GM12874 (cell line): ENCODE measurements at regions not wholly inside any gene's neighbourhood (a gene's known extent, or its start where the extent isn't known, plus 50 kb on each side); places are given as distances from the start of the nearest gene placed in this dataset.

Experiments used
- CTCF ChIP-seq: IDR thresholded peaks from 2 replicates; pipeline ENCODE4 v1.5.1; 2011; ENCODE audit warnings: low read depth, mild to moderate bottlenecking, control low read depth, low read length, moderate library complexity; ENCODE audit not compliant: insufficient read depth

- no peak for TF ChIP-seq CTCF
These were observed 513.0 kb upstream of the CDH11 start for GRCh38 chr16:65634833-65635232.

- no peak for TF ChIP-seq CTCF
These were observed 512.4 kb upstream of the CDH11 start for GRCh38 chr16:65634291-65634690.

- TF ChIP-seq CTCF = no peak
These were observed 502.8 kb upstream of the CDH11 start for GRCh38 chr16:65624666-65625065.

- TF ChIP-seq CTCF = no peak
These were observed 502.4 kb upstream of the CDH11 start for GRCh38 chr16:65624229-65624628.

- no peak for TF ChIP-seq CTCF
These were observed 501.0 kb upstream of the CDH11 start for GRCh38 chr16:65622871-65623270.

- no peak for TF ChIP-seq CTCF
These were observed 500.3 kb upstream of the CDH11 start for GRCh38 chr16:65622151-65622550.

- no peak for TF ChIP-seq CTCF
These were observed 499.8 kb upstream of the CDH11 start for GRCh38 chr16:65621640-65622039.

- no peak for TF ChIP-seq CTCF
These were observed 497.7 kb upstream of the CDH11 start for GRCh38 chr16:65619606-65620005.
